ENCODE measurements at regions not wholly inside any gene's neighbourhood (a gene's known extent, or its start where the extent isn't known, plus 50 kb on each side); places are given as distances from the start of the nearest gene placed in this dataset.

DNA sequence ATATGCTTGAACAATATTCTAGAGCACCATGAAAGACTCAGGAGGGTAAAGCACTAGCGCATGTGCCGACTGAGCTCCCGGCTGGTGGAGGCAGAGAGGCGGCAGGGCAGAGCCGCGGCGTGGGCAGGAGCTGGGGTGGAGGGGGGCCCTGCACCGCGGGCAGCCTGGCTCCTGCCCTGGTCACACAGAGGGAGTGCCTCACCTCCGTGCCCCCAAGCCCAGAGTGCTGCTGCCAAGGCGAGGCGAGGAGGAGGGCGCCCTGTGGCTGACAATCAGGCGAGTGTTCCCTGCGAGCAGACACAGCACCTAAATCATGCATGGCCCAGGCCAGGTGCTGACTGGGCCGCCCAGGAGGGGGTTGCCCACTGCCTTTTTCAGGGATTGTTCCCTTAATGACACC, 105.8 kb upstream of the TNRC6C start:
- Mint-ChIP-seq H3K36me3 (ENCODE audit: low read depth) (no peaks in the 10 kb centered on the region), H3K9me3 (no peaks in the 10 kb centered on the region), H3K4me3 (no peak overlapping the region), H3K27ac (no peak overlapping the region), H3K27me3 (ENCODE audit: low read depth, poor library complexity) (peaks cover 1% of the 10 kb centered on the region), H3K4me1 (no peaks in the 10 kb centered on the region)
- TF ChIP-seq, protein P1, sequence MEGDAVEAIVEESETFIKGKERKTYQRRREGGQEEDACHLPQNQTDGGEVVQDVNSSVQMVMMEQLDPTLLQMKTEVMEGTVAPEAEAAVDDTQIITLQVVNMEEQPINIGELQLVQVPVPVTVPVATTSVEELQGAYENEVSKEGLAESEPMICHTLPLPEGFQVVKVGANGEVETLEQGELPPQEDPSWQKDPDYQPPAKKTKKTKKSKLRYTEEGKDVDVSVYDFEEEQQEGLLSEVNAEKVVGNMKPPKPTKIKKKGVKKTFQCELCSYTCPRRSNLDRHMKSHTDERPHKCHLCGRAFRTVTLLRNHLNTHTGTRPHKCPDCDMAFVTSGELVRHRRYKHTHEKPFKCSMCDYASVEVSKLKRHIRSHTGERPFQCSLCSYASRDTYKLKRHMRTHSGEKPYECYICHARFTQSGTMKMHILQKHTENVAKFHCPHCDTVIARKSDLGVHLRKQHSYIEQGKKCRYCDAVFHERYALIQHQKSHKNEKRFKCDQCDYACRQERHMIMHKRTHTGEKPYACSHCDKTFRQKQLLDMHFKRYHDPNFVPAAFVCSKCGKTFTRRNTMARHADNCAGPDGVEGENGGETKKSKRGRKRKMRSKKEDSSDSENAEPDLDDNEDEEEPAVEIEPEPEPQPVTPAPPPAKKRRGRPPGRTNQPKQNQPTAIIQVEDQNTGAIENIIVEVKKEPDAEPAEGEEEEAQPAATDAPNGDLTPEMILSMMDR (IDR thresholded peaks at IDR 0.05), result no peak
- no peak for DNase-seq

DNA sequence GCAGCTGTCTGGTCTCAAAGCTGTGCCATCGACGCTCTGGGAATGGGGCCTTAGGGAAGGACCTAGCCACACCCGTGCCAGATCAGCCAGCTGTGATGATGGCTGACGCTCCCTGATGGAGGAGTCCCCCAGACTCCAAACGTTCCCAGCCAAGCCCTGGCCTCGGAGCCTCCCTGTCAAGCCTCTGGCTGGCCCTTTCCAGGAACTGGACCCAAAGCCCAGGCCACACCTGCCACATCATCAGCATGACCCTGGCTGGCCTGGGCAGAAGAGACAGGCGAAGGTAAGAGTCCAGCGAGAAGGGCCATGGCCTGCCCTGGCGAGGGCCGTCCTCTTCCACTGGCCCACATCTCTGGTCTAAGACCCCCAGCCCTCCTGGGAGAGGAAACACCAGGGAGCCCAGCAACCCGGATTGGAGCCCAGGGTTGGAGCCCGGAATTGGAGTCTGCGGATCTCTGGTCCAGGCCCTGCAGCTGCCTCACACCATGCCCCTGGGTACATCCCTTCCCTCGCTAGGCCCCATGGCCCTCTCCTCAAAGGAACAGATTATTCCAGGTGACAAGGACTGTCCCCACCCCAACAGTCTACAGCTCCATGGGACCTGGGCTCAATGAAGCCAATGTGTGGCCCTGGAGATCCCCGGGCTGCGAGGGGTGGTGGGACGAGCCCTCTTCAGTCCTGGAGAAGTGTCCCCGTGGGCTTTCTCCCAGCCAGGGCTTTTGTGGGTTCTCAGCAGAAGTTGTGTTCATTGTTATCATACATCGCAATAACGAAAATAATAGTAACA, 105.1 kb upstream of the TNRC6C start:
- H3K36me3 Mint-ChIP-seq (ENCODE audit: low read depth), result no peaks in the 10 kb centered on the region
- DNase-seq, result no peak
- H3K9me3 Mint-ChIP-seq, result no peaks in the 10 kb centered on the region
- peaks cover 7% of the 10 kb centered on the region for H3K27me3 Mint-ChIP-seq (ENCODE audit: low read depth, poor library complexity)
- no peak overlapping the region for H3K4me3 Mint-ChIP-seq
- no peaks in the 10 kb centered on the region for H3K4me1 Mint-ChIP-seq
- TF ChIP-seq, protein P1 (IDR thresholded peaks at IDR 0.05), result no peak
- H3K27ac Mint-ChIP-seq, result no peak overlapping the region

DNA sequence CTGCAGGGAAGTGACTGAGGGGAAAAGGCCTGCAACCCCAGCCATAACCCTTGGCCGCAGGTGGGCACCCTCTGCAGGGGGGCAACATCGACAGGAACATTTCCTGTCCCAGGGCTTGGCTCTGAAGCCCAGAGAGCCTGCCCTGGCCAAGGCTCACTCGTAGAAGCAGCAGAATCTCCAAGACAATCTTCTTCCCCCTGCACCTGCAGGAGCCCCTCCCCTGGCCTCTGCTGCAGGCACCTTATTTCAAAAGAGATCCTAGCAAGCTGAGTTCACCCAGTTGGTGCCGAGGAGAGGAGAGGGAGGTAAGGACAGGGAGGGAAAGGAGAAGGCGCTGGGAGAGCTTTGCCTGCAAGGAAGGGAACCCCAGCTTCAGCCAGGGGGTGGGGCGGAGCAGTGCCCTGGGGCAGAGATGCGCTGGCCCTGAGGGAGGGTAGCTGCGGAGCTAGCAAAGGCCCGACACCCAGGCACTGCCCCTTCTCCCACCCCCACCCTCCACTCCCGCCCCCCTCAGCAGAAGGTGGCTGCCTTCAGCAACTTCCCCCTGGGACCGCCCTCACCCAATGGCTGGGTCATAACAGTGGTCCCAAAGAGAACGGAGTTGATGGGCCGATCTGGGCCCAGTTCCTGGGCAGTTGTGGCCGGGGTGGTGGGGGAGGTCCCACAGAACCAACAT, 104.3 kb upstream of the TNRC6C start:
- DNase-seq, result no peak
- no peaks in the 10 kb centered on the region for H3K36me3 Mint-ChIP-seq (ENCODE audit: low read depth)
- TF ChIP-seq, protein P1 (IDR thresholded peaks at IDR 0.05), result no peak
- H3K27ac Mint-ChIP-seq, result no peak overlapping the region
- no peaks in the 10 kb centered on the region for H3K9me3 Mint-ChIP-seq
- peaks cover 10% of the 10 kb centered on the region for H3K27me3 Mint-ChIP-seq (ENCODE audit: low read depth, poor library complexity)
- H3K4me1 Mint-ChIP-seq, result no peaks in the 10 kb centered on the region
- no peak overlapping the region for H3K4me3 Mint-ChIP-seq

DNA sequence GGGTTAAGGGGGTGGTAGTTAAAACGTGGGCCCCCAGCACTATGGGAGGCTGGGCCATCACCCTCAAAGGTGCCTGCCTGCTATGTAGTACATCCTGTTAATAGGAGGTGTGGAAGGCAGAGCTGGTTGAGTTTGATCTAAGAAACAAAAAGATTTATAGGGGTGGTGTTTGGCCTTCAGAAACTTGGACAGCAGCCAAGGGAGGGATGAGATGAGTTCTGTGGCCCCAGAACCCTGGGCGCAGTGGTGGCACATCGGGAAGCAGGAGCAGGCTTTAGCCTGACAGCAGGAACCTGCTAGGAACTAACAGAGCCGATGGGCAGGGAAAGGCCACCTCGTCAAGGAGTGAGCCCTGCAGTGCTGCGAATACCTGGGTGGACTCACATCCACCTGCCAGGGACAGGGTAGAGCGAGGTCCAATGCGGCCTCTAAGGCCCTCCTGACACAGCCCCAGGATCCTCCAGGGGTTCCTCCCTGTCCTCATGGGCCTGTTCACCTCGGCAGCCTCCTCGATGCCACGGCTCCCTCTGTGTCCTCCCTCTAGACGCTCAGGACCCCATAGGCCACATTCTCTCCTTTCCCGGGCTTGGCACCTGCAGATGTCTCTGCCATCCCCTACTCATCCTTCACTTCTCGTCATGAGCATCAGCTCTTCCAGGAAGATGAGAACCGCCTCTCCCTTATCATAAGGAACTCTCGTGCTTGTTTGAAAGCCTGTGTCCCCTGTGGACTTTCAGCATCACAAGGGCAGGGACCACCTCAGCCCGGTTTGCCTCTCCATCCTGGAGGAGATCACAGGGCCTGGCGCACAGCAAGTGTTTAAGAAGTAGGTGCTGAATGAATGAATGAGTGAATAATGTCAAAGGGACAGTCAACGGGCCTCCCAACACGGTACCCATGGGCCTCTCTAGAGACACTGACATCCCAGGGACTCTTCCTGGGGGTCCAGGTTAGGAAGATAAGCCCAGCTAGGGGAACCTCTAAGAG, 103.5 kb upstream of the TNRC6C start:
- no peak overlapping the region for H3K27ac Mint-ChIP-seq
- no peaks in the 10 kb centered on the region for H3K9me3 Mint-ChIP-seq
- H3K36me3 Mint-ChIP-seq (ENCODE audit: low read depth), result no peaks in the 10 kb centered on the region
- no peak overlapping the region for H3K4me3 Mint-ChIP-seq
- H3K4me1 Mint-ChIP-seq, result no peaks in the 10 kb centered on the region
- peaks cover 12% of the 10 kb centered on the region for H3K27me3 Mint-ChIP-seq (ENCODE audit: low read depth, poor library complexity)
- DNase-seq, result no peak
- TF ChIP-seq, protein P1 (IDR thresholded peaks at IDR 0.05), result no peak

DNA sequence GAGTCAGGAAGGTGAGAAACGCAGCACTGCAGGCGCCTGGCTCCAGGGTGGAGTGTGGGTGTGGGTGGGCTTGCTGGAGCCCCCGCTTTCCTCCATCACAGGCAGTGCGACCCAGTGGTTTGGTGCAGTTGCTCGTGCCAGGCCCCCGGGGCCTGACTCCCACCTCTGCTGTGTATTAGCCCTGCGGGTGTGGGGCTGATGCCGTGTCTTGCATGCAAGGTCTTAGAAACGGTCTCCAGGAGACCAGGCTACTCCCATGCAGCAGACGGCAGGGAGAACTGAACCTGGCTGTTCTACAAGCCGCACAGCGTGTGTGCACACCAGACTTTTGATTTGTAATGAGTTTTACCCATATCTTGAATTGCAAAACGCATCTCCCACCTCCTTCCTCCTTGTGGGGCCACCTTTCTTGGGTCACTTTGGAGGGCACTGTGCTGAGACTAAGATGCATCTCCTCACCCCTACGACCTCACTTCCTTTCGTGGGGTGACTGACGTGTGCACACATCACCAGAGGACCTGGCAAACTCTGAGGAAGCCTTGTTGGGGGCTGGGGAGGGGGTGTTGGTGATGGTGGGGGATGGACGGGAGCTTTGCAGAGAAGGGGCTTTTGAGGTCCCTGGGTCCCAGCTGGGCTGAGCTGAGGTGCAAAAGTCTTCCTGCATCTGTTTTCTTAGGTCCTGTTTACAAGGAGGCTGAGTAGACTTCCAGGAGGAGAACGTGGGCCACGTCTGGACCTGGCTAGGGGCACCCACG, 101.8 kb upstream of the TNRC6C start:
- DNase-seq, result no peak
- TF ChIP-seq, protein P1 (IDR thresholded peaks at IDR 0.05), result no peak
- H3K4me3 Mint-ChIP-seq, result no peak overlapping the region
- no peak overlapping the region for H3K27ac Mint-ChIP-seq
- H3K36me3 Mint-ChIP-seq (ENCODE audit: low read depth), result no peaks in the 10 kb centered on the region
- no peaks in the 10 kb centered on the region for H3K9me3 Mint-ChIP-seq
- H3K4me1 Mint-ChIP-seq, result no peaks in the 10 kb centered on the region
- peaks cover 22% of the 10 kb centered on the region for H3K27me3 Mint-ChIP-seq (ENCODE audit: low read depth, poor library complexity)
